ENCODE measurements at regions not wholly inside any gene's neighbourhood (a gene's known extent, or its start where the extent isn't known, plus 50 kb on each side); places are given as distances from the start of the nearest gene placed in this dataset.
"Not testable (repeated sequence)": the region's sequence is repeated elsewhere in the genome, so short reads cannot be mapped to it uniquely, and the experiment has no call there.

- H3K27ac Mint-ChIP-seq, result no peak overlapping the region
- H3K27me3 Mint-ChIP-seq, result peaks cover 2% of the 10 kb centered on the region
- no peaks in the 10 kb centered on the region for H3K9me3 Mint-ChIP-seq
- no peak overlapping the region for H3K4me3 Mint-ChIP-seq
- no peak for DNase-seq (ENCODE audit: low spot score in 2 of 2)
- H3K4me1 Mint-ChIP-seq, result no peaks in the 10 kb centered on the region
- no peaks in the 10 kb centered on the region for H3K36me3 Mint-ChIP-seq
- ATAC-seq (ENCODE audit: low read depth), result no peak
Measured at GRCh38 chr5:7096294-7096693, 299.6 kb upstream of the ADCY2 start.

GRCh38 chr5:7105358-7105757, 290.6 kb upstream of the ADCY2 start:
- Mint-ChIP-seq H3K4me1 (no peaks in the 10 kb centered on the region), H3K27ac (no peak overlapping the region), H3K36me3 (no peaks in the 10 kb centered on the region), H3K9me3 (no peaks in the 10 kb centered on the region), H3K27me3 (no peaks in the 10 kb centered on the region), H3K4me3 (no peak overlapping the region)
- no peak for ATAC-seq (ENCODE audit: low read depth)
- no peak for DNase-seq (ENCODE audit: low spot score in 2 of 2)

GRCh38 chr5:7117961-7118360, 278.0 kb upstream of the ADCY2 start:
- ATAC-seq (ENCODE audit: low read depth) (no peak), DNase-seq (ENCODE audit: low spot score in 2 of 2) (no peak)
- Mint-ChIP-seq H3K9me3 (peaks cover 11% of the 10 kb centered on the region), H3K4me1 (no peaks in the 10 kb centered on the region), H3K27ac (no peak overlapping the region), H3K36me3 (peaks cover 2% of the 10 kb centered on the region), H3K4me3 (no peak overlapping the region), H3K27me3 (no peaks in the 10 kb centered on the region)

GRCh38 chr5:7131680-7132079, 264.3 kb upstream of the ADCY2 start:
- ATAC-seq (ENCODE audit: low read depth), result no peak

GRCh38 chr5:7146886-7147285, 249.1 kb upstream of the ADCY2 start:
- H3K4me1 Mint-ChIP-seq, result no peaks in the 10 kb centered on the region
- DNase-seq (ENCODE audit: low spot score in 2 of 2) (no peak), ATAC-seq (ENCODE audit: low read depth) (no peak)
- peaks cover 4% of the 10 kb centered on the region for H3K9me3 Mint-ChIP-seq
- H3K36me3 Mint-ChIP-seq, result no peaks in the 10 kb centered on the region
- H3K27me3 Mint-ChIP-seq, result no peaks in the 10 kb centered on the region
- H3K27ac Mint-ChIP-seq, result no peak overlapping the region
- no peak overlapping the region for H3K4me3 Mint-ChIP-seq

More at GRCh38 chr5:7131680-7132079, 264.3 kb upstream of the ADCY2 start:
- Mint-ChIP-seq H3K4me3 (no peak overlapping the region), H3K4me1 (no peaks in the 10 kb centered on the region), H3K27me3 (no peaks in the 10 kb centered on the region), H3K36me3 (no peaks in the 10 kb centered on the region), H3K9me3 (peaks cover 10% of the 10 kb centered on the region), H3K27ac (no peak overlapping the region)
- no peak for DNase-seq (ENCODE audit: low spot score in 2 of 2)

- Mint-ChIP-seq H3K4me3 (no peak overlapping the region), H3K36me3 (peaks cover 1% of the 10 kb centered on the region), H3K9me3 (peaks cover 29% of the 10 kb centered on the region), H3K27ac (no peak overlapping the region), H3K4me1 (no peaks in the 10 kb centered on the region), H3K27me3 (no peaks in the 10 kb centered on the region)
- no peak for ATAC-seq (ENCODE audit: low read depth)
- no peak for DNase-seq (ENCODE audit: low spot score in 2 of 2)
Measured at GRCh38 chr5:7157083-7157482, 238.9 kb upstream of the ADCY2 start.

GRCh38 chr5:7169240-7169878, 226.6 kb upstream of the ADCY2 start:
- Mint-ChIP-seq H3K27ac (no peak overlapping the region), H3K9me3 (peaks cover 3% of the 10 kb centered on the region), H3K36me3 (no peaks in the 10 kb centered on the region), H3K4me1 (no peaks in the 10 kb centered on the region), H3K4me3 (no peak overlapping the region), H3K27me3 (peaks cover 1% of the 10 kb centered on the region)
- DNase-seq (ENCODE audit: low spot score in 2 of 2) (no peak), ATAC-seq (ENCODE audit: low read depth) (no peak)

- not testable (repeated sequence) for H3K27me3 Mint-ChIP-seq; H3K27ac Mint-ChIP-seq; H3K9me3 Mint-ChIP-seq; DNase-seq (ENCODE audit: low spot score in 2 of 2); H3K4me3 Mint-ChIP-seq; H3K4me1 Mint-ChIP-seq; ATAC-seq (ENCODE audit: low read depth); H3K36me3 Mint-ChIP-seq
Measured at GRCh38 chr5:7170785-7171184, 225.2 kb upstream of the ADCY2 start.

GRCh38 chr5:7179364-7179763, 216.6 kb upstream of the ADCY2 start:
- H3K9me3 Mint-ChIP-seq, result peaks cover 2% of the 10 kb centered on the region
- DNase-seq (ENCODE audit: low spot score in 2 of 2), result no peak
- no peaks in the 10 kb centered on the region for H3K4me1 Mint-ChIP-seq
- H3K36me3 Mint-ChIP-seq, result no peaks in the 10 kb centered on the region
- no peaks in the 10 kb centered on the region for H3K27me3 Mint-ChIP-seq
- H3K27ac Mint-ChIP-seq, result no peak overlapping the region
- no peak overlapping the region for H3K4me3 Mint-ChIP-seq
- ATAC-seq (ENCODE audit: low read depth), result no peak

GRCh38 chr5:7181841-7182240, 214.1 kb upstream of the ADCY2 start:
- Mint-ChIP-seq H3K27me3 (no peaks in the 10 kb centered on the region), H3K27ac (no peak overlapping the region), H3K36me3 (no peaks in the 10 kb centered on the region), H3K4me3 (no peak overlapping the region), H3K4me1 (no peaks in the 10 kb centered on the region), H3K9me3 (peaks cover 2% of the 10 kb centered on the region)
- no peak for ATAC-seq (ENCODE audit: low read depth)
- DNase-seq (ENCODE audit: low spot score in 2 of 2), result no peak

GRCh38 chr5:7185742-7186141, 210.2 kb upstream of the ADCY2 start:
- ATAC-seq (ENCODE audit: low read depth) (no peak), DNase-seq (ENCODE audit: low spot score in 2 of 2) (no peak)
- no peak overlapping the region for H3K27ac Mint-ChIP-seq
- no peaks in the 10 kb centered on the region for H3K27me3 Mint-ChIP-seq
- no peak overlapping the region for H3K4me3 Mint-ChIP-seq
- H3K36me3 Mint-ChIP-seq, result no peaks in the 10 kb centered on the region
- peaks cover 2% of the 10 kb centered on the region for H3K9me3 Mint-ChIP-seq
- no peaks in the 10 kb centered on the region for H3K4me1 Mint-ChIP-seq

GRCh38 chr5:7186818-7187217, 209.1 kb upstream of the ADCY2 start:
- ATAC-seq (ENCODE audit: low read depth), result no peak
- Mint-ChIP-seq H3K4me1 (no peaks in the 10 kb centered on the region), H3K4me3 (no peak overlapping the region), H3K36me3 (no peaks in the 10 kb centered on the region), H3K27ac (no peak overlapping the region), H3K27me3 (no peaks in the 10 kb centered on the region), H3K9me3 (peaks cover 3% of the 10 kb centered on the region)
- DNase-seq (ENCODE audit: low spot score in 2 of 2), result no peak

- no peaks in the 10 kb centered on the region for H3K4me1 Mint-ChIP-seq
Measured at GRCh38 chr5:7190712-7191250, 205.2 kb upstream of the ADCY2 start.

GRCh38 chr5:7192016-7192415, 203.9 kb upstream of the ADCY2 start:
- no peaks in the 10 kb centered on the region for H3K27me3 Mint-ChIP-seq
- no peak overlapping the region for H3K27ac Mint-ChIP-seq
- ATAC-seq (ENCODE audit: low read depth) (no peak), DNase-seq (ENCODE audit: low spot score in 2 of 2) (no peak)
- no peak overlapping the region for H3K4me3 Mint-ChIP-seq
- peaks cover 4% of the 10 kb centered on the region for H3K9me3 Mint-ChIP-seq
- no peaks in the 10 kb centered on the region for H3K36me3 Mint-ChIP-seq
- no peaks in the 10 kb centered on the region for H3K4me1 Mint-ChIP-seq

More at GRCh38 chr5:7190712-7191250, 205.2 kb upstream of the ADCY2 start:
- H3K4me3 Mint-ChIP-seq, result no peak overlapping the region
- no peak for ATAC-seq (ENCODE audit: low read depth)
- peaks cover 4% of the 10 kb centered on the region for H3K9me3 Mint-ChIP-seq
- no peaks in the 10 kb centered on the region for H3K36me3 Mint-ChIP-seq
- no peaks in the 10 kb centered on the region for H3K27me3 Mint-ChIP-seq
- no peak overlapping the region for H3K27ac Mint-ChIP-seq
- DNase-seq (ENCODE audit: low spot score in 2 of 2), result no peak

- ATAC-seq (ENCODE audit: low read depth) (no peak), DNase-seq (ENCODE audit: low spot score in 2 of 2) (no peak)
- no peak overlapping the region for H3K27ac Mint-ChIP-seq
- no peaks in the 10 kb centered on the region for H3K4me1 Mint-ChIP-seq
- H3K4me3 Mint-ChIP-seq, result no peak overlapping the region
- peaks cover 2% of the 10 kb centered on the region for H3K36me3 Mint-ChIP-seq
- no peaks in the 10 kb centered on the region for H3K27me3 Mint-ChIP-seq
- H3K9me3 Mint-ChIP-seq, result peaks cover 16% of the 10 kb centered on the region
Measured at GRCh38 chr5:7202846-7203245, 193.1 kb upstream of the ADCY2 start.
